NAMALWA (cell line): ENCODE measurements at regions not wholly inside any gene's neighbourhood (a gene's known extent, or its start where the extent isn't known, plus 50 kb on each side); places are given as distances from the start of the nearest gene placed in this dataset.

Source experiments
- DNase-seq: peaks from one replicate; pipeline ENCODE4 v3.0.0-alpha.2; 2015; ENCODE audit warnings: low spot score

GRCh38 chr2:228652366-228652765 lies 470.9 kb upstream of the SPHKAP start:
- no peak for DNase-seq

GRCh38 chr2:228649876-228650275 lies 468.4 kb upstream of the SPHKAP start:
- DNase-seq = no peak

- DNase-seq = no peak
Observed at GRCh38 chr2:228649447-228649846, 468.0 kb upstream of the SPHKAP start.

- DNase-seq = no peak
Observed at GRCh38 chr2:228648541-228648940, 467.1 kb upstream of the SPHKAP start.

GRCh38 chr2:228646061-228646460 lies 464.6 kb upstream of the SPHKAP start:
- DNase-seq = no peak

GRCh38 chr2:228644199-228644598 lies 462.7 kb upstream of the SPHKAP start:
- DNase-seq = no peak

GRCh38 chr2:228642861-228643260 lies 461.4 kb upstream of the SPHKAP start:
- DNase-seq = no peak

- DNase-seq = no peak
Observed at GRCh38 chr2:228630786-228631185, 449.3 kb upstream of the SPHKAP start.

- no peak for DNase-seq
Observed at GRCh38 chr2:228629251-228629650, 447.8 kb upstream of the SPHKAP start.

- DNase-seq = no peak
Observed at GRCh38 chr2:228628682-228629081, 447.2 kb upstream of the SPHKAP start.

- no peak for DNase-seq
Observed at GRCh38 chr2:228627510-228627909, 446.0 kb upstream of the SPHKAP start.

- DNase-seq = no peak
Observed at GRCh38 chr2:228625481-228625880, 444.0 kb upstream of the SPHKAP start.

- DNase-seq = no peak
Observed at GRCh38 chr2:228624733-228625132, 443.2 kb upstream of the SPHKAP start.

- DNase-seq = no peak
Observed at GRCh38 chr2:228615496-228615895, 434.0 kb upstream of the SPHKAP start.

GRCh38 chr2:228614741-228615140 lies 433.3 kb upstream of the SPHKAP start:
- DNase-seq = no peak

GRCh38 chr2:228613133-228613850 lies 431.8 kb upstream of the SPHKAP start:
- DNase-seq = no peak

GRCh38 chr2:228611171-228611570 lies 429.7 kb upstream of the SPHKAP start:
- no peak for DNase-seq

GRCh38 chr2:228602288-228602687 lies 420.8 kb upstream of the SPHKAP start:
- no peak for DNase-seq

- DNase-seq = no peak
Observed at GRCh38 chr2:228600265-228600664, 418.8 kb upstream of the SPHKAP start.

- no peak for DNase-seq
Observed at GRCh38 chr2:228599781-228600180, 418.3 kb upstream of the SPHKAP start.

- DNase-seq = no peak
Observed at GRCh38 chr2:228599297-228599696, 417.8 kb upstream of the SPHKAP start.

GRCh38 chr2:228597032-228597431 lies 415.5 kb upstream of the SPHKAP start:
- DNase-seq = no peak

- no peak for DNase-seq
Observed at GRCh38 chr2:228594012-228594411, 412.5 kb upstream of the SPHKAP start.

- DNase-seq = no peak
Observed at GRCh38 chr2:228592925-228593324, 411.4 kb upstream of the SPHKAP start.
